A673 (cell line): ENCODE measurements at regions not wholly inside any gene's neighbourhood (a gene's known extent, or its start where the extent isn't known, plus 50 kb on each side); places are given as distances from the start of the nearest gene placed in this dataset.

Experiments used
- CTCF ChIP-seq: fragments of 300-800, 200-600 bp; sonication (generic); conservative IDR thresholded peaks from 2 replicates; pipeline ENCODE4 v1.5.1; 2017; ENCODE audit warnings: low read depth, mild to moderate bottlenecking, antibody characterized with exemption, low read length, moderate library complexity, mixed read lengths
- EZH2 ChIP-seq: fragments of 200-600 bp; sonication (generic); IDR thresholded peaks from 2 replicates; pipeline ENCODE4 v1.6.1; 2017; ENCODE audit warnings: borderline replicate concordance, low read depth, mild to moderate bottlenecking, mixed read lengths, antibody characterized with exemption, low read length; ENCODE audit not compliant: poor library complexity, severe bottlenecking

- TF ChIP-seq CTCF = no peak
- TF ChIP-seq EZH2 = no peak
Observed at GRCh38 chr5:166062719-166063118, 2228.7 kb upstream of the WWC1 start.
